K562 (cell line): ENCODE measurements at regions not wholly inside any gene's neighbourhood (a gene's known extent, or its start where the extent isn't known, plus 50 kb on each side); places are given as distances from the start of the nearest gene placed in this dataset.

ENCODE experiments used
- ZNF280A ChIP-seq: fragments of 450-650 bp; IDR thresholded peaks from 2 replicates; pipeline ENCODE4 v1.6.1; 2018; ENCODE audit warnings: mild to moderate bottlenecking, low read depth; ENCODE audit not compliant: partially characterized antibody
- TF ChIP-seq, protein P1 (sequence below), 2 experiments: fragments of 450-650 bp; formaldehyde crosslinking in 1 of 2; IDR thresholded peaks; 2 replicates each; pipeline versions ENCODE4 v1.4.0 to v1.6.1; 2014 to 2020; ENCODE audit warnings: mild to moderate bottlenecking in 2 of 2, borderline replicate concordance in 1 of 2, low read depth in 1 of 2

- no peak for TF ChIP-seq ZNF280A
- TF ChIP-seq, protein P1, sequence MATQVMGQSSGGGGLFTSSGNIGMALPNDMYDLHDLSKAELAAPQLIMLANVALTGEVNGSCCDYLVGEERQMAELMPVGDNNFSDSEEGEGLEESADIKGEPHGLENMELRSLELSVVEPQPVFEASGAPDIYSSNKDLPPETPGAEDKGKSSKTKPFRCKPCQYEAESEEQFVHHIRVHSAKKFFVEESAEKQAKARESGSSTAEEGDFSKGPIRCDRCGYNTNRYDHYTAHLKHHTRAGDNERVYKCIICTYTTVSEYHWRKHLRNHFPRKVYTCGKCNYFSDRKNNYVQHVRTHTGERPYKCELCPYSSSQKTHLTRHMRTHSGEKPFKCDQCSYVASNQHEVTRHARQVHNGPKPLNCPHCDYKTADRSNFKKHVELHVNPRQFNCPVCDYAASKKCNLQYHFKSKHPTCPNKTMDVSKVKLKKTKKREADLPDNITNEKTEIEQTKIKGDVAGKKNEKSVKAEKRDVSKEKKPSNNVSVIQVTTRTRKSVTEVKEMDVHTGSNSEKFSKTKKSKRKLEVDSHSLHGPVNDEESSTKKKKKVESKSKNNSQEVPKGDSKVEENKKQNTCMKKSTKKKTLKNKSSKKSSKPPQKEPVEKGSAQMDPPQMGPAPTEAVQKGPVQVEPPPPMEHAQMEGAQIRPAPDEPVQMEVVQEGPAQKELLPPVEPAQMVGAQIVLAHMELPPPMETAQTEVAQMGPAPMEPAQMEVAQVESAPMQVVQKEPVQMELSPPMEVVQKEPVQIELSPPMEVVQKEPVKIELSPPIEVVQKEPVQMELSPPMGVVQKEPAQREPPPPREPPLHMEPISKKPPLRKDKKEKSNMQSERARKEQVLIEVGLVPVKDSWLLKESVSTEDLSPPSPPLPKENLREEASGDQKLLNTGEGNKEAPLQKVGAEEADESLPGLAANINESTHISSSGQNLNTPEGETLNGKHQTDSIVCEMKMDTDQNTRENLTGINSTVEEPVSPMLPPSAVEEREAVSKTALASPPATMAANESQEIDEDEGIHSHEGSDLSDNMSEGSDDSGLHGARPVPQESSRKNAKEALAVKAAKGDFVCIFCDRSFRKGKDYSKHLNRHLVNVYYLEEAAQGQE (IDR thresholded peaks at IDR 0.05; ENCODE audit: borderline replicate concordance), result no peak
- TF ChIP-seq, protein P1 (CRISPR knock-in tag; IDR thresholded peaks at IDR 0.05; ENCODE audit: low read depth), result no peak
- TF ChIP-seq, all 486 proteins: peak for 0
Observed at GRCh38 chr2:228239907-228240561, 58.5 kb upstream of the SPHKAP start (continued).
